ENCODE measurements at regions not wholly inside any gene's neighbourhood (a gene's known extent, or its start where the extent isn't known, plus 50 kb on each side); places are given as distances from the start of the nearest gene placed in this dataset.

DNA sequence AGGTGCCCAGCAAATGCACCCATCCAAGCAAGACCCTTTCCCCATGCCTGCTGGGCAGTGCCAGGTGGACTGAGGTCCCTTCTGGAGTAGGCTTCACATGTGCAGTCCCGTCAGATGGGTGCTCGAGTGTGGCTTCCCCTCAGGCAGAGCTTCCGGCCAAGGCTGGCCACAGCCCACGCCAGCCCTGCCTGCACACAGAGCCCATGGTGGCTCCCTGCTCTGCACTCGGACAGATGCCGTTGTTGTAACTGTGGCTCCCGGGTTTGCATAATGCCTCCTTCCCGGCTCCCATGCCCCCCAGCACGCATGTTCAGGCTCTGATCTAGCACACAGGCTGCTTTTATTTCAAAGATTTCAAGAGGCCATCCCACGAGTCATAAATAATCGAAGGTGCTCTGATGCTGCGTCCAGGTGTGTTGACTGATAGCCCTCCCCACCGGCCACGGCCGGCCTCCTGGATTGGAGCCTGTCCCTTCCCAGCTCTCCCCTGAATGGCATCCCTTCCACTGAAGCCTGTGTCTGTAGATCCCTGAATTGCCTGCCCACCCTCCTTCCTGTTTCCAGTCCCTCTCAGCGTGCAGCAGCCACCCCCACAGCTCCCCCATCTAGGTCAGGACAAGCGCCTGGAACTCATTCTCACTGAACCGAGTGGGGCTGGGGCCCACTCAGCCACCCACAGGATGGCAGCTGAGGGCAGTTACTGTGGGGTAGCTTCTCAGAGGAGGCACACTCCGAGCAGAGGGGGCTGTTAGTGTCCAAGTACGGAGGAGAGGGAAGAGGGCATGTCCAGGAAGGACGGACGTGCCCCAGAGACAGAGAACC is 100.0 kb upstream of the LINGO1 start:
- Histone ChIP-seq H3K27ac (ENCODE audit: low read depth in 2 of 2, low read length in 2 of 2) (no peak overlapping the region), H3K36me3 (ENCODE audit: control insufficient read depth in 2 of 3, insufficient read depth in 3 of 3, low read length in 3 of 3) (no peaks in the 10 kb centered on the region), H3K9me3 (ENCODE audit: control insufficient read depth in 2 of 3, insufficient read depth in 1 of 3, low read length in 3 of 3) (no peaks in the 10 kb centered on the region), H3K27me3 (ENCODE audit: control insufficient read depth, insufficient read depth, low read length) (no peaks in the 10 kb centered on the region), H3K4me1 (ENCODE audit: control insufficient read depth in 2 of 3, insufficient read depth in 2 of 3, low read depth in 1 of 3, low read length in 3 of 3) (no peaks in the 10 kb centered on the region), H3K4me3 (ENCODE audit: low read length in 3 of 3) (no peak overlapping the region), H3K9ac (ENCODE audit: low read length in 3 of 3) (no peak overlapping the region)
- TF ChIP-seq, protein P1, sequence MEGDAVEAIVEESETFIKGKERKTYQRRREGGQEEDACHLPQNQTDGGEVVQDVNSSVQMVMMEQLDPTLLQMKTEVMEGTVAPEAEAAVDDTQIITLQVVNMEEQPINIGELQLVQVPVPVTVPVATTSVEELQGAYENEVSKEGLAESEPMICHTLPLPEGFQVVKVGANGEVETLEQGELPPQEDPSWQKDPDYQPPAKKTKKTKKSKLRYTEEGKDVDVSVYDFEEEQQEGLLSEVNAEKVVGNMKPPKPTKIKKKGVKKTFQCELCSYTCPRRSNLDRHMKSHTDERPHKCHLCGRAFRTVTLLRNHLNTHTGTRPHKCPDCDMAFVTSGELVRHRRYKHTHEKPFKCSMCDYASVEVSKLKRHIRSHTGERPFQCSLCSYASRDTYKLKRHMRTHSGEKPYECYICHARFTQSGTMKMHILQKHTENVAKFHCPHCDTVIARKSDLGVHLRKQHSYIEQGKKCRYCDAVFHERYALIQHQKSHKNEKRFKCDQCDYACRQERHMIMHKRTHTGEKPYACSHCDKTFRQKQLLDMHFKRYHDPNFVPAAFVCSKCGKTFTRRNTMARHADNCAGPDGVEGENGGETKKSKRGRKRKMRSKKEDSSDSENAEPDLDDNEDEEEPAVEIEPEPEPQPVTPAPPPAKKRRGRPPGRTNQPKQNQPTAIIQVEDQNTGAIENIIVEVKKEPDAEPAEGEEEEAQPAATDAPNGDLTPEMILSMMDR (IDR thresholded peaks at IDR 0.05; ENCODE audit: borderline replicate concordance, extremely low read depth, insufficient read depth): no peak
- FAIRE-seq: no peak
- DNase-seq: no peak
- intact Hi-C loops (cut with DNase I): no loop called here

DNA sequence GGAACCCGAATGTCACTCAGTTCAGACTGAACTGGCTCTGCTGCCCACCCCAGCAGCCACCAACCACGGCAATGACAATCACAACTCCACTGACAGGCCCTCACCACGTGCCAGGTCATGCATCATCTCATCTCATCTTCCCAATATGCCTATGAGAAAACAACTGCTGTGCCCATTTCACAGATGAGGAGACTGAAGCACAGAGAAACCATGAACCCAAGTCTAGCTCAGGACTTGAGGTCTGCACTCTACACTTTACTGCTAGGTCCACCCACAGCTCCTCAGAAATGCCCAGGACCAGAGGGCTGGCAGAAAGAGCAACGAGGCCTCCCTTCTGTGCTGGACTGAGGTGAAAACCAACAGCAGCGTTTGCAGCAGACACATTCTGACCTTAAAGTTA is 99.2 kb upstream of the LINGO1 start:
- no peak for DNase-seq
- Histone ChIP-seq H3K27me3 (ENCODE audit: control insufficient read depth, insufficient read depth, low read length) (no peaks in the 10 kb centered on the region), H3K4me3 (ENCODE audit: low read length in 3 of 3) (no peak overlapping the region), H3K27ac (ENCODE audit: low read depth in 2 of 2, low read length in 2 of 2) (no peak overlapping the region), H3K36me3 (ENCODE audit: control insufficient read depth in 2 of 3, insufficient read depth in 3 of 3, low read length in 3 of 3) (no peaks in the 10 kb centered on the region), H3K4me1 (ENCODE audit: control insufficient read depth in 2 of 3, insufficient read depth in 2 of 3, low read depth in 1 of 3, low read length in 3 of 3) (no peaks in the 10 kb centered on the region), H3K9me3 (ENCODE audit: control insufficient read depth in 2 of 3, insufficient read depth in 1 of 3, low read length in 3 of 3) (no peaks in the 10 kb centered on the region), H3K9ac (ENCODE audit: low read length in 3 of 3) (no peak overlapping the region)
- intact Hi-C loops (cut with DNase I): no loop called here
- FAIRE-seq: no peak
- TF ChIP-seq, protein P1 (IDR thresholded peaks at IDR 0.05; ENCODE audit: borderline replicate concordance, extremely low read depth, insufficient read depth): no peak

DNA sequence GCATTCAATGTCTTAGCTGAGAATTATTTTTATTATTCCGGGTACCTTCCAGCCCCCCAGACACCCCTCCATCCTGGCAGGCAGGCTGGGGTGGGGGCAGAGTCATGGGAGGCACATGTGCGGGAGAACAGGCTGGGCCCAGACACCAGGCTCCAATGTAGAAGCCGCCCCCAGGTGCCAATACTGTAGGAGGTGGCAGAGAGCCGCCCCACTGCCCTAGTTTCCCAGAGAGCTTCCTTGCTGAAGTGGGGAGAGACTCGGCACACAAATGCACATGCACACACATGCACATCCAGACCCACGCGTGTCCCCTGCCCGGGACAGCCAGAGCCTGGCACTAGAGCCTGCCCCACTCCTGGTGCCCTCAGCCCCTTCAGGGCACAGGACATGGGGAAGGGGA is 98.4 kb upstream of the LINGO1 start:
- TF ChIP-seq, protein P1 (IDR thresholded peaks at IDR 0.05; ENCODE audit: borderline replicate concordance, extremely low read depth, insufficient read depth): no peak
- intact Hi-C loops (cut with DNase I): no loop called here
- no peak for FAIRE-seq

More for the DNA sequence above, 98.4 kb upstream of the LINGO1 start:
- H3K27ac ChIP-seq (ENCODE audit: low read depth in 2 of 2, low read length in 2 of 2): no peak overlapping the region
- no peaks in the 10 kb centered on the region for H3K9me3 ChIP-seq (ENCODE audit: control insufficient read depth in 2 of 3, insufficient read depth in 1 of 3, low read length in 3 of 3)
- no peaks in the 10 kb centered on the region for H3K4me1 ChIP-seq (ENCODE audit: control insufficient read depth in 2 of 3, insufficient read depth in 2 of 3, low read depth in 1 of 3, low read length in 3 of 3)
- H3K9ac ChIP-seq (ENCODE audit: low read length in 3 of 3): no peak overlapping the region
- no peaks in the 10 kb centered on the region for H3K27me3 ChIP-seq (ENCODE audit: control insufficient read depth, insufficient read depth, low read length)
- H3K36me3 ChIP-seq (ENCODE audit: control insufficient read depth in 2 of 3, insufficient read depth in 3 of 3, low read length in 3 of 3): no peaks in the 10 kb centered on the region
- H3K4me3 ChIP-seq (ENCODE audit: low read length in 3 of 3): no peak overlapping the region
- DNase-seq: no peak

Measured in kidney (tissue), 13 donors.